ENCODE measurements at regions not wholly inside any gene's neighbourhood (a gene's known extent, or its start where the extent isn't known, plus 50 kb on each side); places are given as distances from the start of the nearest gene placed in this dataset.

DNA sequence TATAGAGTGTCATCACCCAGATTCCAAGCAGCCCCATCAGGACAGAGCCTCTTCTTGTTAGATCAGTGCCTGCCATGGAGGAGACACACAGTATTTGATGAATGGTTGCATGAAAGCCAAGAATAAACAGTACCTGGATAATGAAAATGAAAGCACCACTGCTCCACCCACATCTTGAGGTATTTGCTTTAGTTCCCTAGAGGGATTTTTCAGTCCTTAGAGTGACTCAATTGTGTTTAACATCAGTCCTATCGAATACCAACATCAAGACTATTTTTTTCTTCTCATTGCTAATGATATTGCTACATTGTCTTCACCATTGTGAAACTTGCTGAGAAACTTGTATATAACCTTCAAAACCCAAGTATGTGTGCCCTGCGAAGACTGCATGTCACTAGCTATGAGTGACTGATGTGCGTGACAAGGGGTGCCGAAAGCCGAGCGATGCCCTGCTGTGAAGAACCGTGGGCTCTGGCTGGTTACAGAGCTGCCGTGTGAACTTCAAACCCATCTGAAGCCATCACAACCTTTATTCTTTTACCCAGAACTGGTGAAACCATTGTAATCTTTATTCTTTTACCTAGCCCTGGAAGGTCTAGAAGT, 211.3 kb upstream of the FAT1 start:
- DNase-seq, result no peak

GRCh38 chr4:186935901-186936300, 212.2 kb upstream of the FAT1 start:
- no peak for DNase-seq

DNA sequence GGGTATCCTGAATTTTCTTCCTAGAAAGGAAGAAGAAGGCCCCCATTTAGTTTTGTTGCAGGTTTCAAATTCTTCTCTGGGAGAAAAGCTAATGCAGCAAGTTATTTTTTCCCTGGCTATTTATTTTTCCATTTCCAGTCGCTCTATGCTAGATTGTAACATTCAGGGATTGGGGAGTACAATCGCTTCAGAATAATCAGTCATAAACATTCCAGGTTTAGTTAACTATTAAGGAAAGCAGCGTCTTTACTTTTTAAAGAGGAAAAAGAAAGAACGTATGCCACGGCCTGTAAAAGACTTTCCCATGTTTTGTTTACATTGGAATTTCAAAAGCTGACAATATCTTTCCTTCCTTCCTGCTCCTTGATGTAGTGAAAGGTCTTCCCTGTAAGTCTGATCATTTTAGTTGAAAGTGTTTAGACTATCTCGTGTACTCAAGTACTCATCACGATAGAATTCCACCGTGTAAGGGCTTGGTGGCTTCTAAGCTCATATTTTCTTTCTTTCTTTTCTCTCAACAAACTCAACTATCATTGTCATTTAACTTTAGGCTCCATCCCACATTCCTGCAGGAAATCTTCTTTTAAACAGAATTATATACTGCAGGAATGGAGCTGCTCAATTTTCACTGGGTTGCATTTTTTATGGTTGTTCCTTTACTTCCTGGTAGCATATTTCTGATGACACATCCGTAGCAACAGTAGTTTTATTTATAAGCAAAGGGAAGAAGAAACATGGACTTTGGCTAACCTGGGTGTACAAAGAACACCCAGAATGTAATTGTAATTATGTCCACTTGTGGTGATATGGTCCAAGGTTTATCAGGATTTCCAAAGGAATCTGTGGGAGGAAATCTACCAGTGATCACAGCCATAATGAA, 213.1 kb upstream of the FAT1 start:
- DNase-seq, result no peak

GRCh38 chr4:186939226-186939625, 215.6 kb upstream of the FAT1 start:
- no peak for DNase-seq

GRCh38 chr4:186939766-186940165, 216.1 kb upstream of the FAT1 start:
- DNase-seq, result no peak

DNA sequence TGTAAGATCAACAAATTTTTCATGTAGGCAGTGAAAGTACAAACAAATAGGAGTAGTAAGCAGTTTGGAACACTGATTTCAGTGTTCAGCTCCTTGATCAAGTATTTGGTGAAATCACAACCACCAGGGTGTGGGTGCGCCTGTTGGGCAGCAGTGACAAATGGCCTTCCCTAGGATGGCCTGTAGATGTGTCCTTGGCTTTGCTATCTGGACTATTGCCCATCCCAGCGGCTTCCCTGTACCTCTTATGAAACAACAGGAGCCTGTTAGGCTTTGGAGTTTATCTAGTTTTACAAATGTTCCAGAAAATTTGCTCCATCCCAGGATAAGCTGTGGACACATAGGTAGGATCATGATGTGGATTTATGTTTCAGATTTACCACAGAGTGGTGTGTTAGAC, 216.8 kb upstream of the FAT1 start:
- no peak for DNase-seq

- DNase-seq, result no peak
Measured at GRCh38 chr4:186942758-186943377, 219.2 kb upstream of the FAT1 start.

- no peak for DNase-seq
Measured at GRCh38 chr4:186943411-186943810, 219.8 kb upstream of the FAT1 start.

DNA sequence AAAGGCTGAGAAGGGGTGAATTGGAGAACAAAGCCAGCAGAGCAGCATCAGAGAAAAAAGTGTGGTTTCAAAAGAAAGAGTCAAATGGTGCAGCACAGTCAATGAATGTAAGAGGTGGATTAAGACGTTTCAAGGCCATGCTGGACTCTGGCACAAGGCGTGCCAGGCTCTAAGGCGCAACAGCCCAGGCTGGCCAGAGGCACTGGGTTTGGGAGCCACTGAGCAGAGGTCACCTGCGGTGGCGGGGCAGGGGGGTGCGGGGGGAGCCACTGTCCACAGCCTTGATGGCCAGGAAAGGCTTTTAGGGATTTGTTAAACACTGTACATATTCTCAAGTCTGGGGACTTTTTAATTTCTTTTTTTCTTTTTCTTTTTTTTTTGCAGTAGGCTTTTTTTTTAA, 222.5 kb upstream of the FAT1 start:
- no peak for DNase-seq

GRCh38 chr4:186946682-186947294, 223.1 kb upstream of the FAT1 start:
- no peak for DNase-seq

DNA sequence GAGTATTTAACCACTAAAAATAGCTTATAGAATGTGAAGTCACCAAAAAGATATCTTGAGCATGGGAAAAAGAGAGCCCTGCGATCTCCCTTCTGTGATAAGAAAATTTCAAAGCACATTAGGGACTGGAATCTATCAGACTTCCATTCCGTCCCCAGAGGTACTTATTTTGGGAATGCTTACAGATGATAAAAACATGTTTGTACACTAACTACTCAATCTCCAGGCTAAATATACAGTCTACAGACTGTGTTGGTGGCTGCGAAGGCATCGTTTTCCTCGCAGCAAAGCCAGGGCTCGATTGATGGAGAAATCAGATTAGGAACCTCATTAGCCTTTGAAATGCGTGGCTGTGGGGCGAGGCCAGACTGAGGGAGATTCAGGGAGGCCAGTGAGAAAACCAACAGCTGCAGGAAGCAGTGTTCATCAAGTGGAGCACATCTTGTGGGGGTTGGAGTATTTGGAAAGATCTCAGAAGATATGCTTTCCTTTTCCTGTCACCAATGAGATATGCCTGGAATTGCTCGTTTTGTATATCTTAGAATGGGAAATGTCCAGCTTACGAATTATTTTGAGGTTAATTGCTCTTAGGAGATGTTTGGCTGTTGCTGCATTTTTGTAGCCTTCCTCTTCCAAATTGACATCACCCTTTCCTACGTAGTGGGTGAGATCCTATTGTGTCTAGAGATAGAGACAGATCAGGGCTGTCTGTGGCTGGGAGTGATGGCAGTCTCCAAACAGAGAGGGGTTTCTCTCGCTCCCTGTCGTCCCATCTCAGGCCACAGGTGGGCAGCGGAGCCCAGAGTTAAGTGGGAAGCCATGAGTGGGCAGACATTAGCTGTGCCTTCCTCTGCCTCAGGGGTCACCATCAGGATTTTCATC, 224.9 kb upstream of the FAT1 start:
- no peak for DNase-seq

- DNase-seq, result no peak
Measured at GRCh38 chr4:186949847-186950246, 226.2 kb upstream of the FAT1 start.

GRCh38 chr4:186952709-186953108, 229.1 kb upstream of the FAT1 start:
- DNase-seq, result no peak

GRCh38 chr4:186953599-186954260, 230.1 kb upstream of the FAT1 start:
- no peak for DNase-seq

GRCh38 chr4:186954509-186954908, 230.9 kb upstream of the FAT1 start:
- no peak for DNase-seq

DNA sequence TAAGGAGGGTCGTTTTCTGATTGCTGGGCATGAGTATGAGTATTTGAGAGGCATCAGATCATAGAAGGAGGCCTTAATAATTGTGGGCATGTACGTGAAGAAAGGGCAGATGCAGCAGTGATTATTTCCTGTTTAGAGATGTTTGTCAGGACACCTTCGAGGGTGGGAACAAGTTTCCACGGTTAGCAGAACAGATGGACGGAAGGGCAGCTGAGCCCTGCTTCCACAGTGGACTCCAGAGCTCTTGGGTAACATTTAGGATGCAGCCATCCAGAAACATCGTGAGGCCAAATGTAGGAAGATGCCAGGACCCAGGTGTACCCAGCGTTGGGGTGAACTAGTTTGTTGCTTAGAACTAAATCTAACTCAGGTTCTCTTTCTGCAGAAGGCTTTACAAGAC, 231.3 kb upstream of the FAT1 start:
- DNase-seq, result no peak

DNA sequence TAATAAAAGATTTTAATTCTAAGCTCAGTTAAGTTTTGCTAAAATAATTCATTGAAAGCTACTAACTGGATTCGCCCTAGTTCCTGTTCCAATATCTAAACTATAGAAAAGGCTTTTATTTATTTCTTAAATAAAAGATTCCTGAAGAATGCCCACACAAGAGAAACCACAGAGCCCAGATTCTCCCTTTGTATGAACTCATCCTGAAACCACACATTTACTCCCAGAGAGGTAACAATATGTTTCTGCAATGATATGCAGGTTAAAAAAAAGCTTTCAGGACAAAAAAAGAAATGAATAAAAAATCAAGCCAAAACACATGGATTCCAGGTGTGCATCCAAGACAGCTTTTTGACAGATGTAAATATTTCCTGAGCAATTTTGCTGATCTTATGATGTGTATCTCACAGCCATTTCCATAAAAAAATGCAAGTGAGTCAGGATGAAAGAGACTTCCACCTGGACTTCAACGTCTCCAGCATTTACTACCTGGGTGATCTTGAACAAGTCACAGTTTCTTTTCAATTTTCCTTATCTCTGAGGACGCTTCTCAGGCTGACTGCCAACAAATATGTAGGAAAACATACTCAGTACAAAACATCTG, 234.4 kb upstream of the FAT1 start:
- no peak for DNase-seq

- DNase-seq, result no peak
Measured at GRCh38 chr4:186958726-186959350, 235.2 kb upstream of the FAT1 start.

- DNase-seq, result no peak
Measured at GRCh38 chr4:186979961-186980745, 256.5 kb upstream of the FAT1 start.

DNA sequence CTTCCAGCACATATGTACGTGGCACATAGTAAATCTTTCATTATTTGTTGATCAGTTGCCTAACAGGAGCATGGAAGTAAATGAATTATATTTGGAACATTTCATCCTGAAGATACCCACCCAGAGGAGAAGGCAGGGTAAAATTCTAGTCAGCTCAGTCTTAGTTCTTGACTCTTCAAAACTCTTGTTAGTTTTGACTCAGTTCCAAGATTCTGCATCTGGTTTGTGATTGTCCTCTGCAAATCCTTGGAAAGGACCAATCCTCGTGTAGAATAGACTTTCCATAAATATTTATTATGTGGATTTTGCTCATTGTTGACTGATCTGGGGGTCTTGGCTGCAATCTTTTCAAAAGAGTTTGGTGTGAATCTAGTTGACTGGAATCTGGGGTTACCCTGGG, 257.5 kb upstream of the FAT1 start:
- DNase-seq, result no peak

Measured in CD4-positive, alpha-beta T cell treated with Interleukin-17A for 1 hour (primary cell).